HG03139 (cell line): ENCODE measurements at regions not wholly inside any gene's neighbourhood (a gene's known extent, or its start where the extent isn't known, plus 50 kb on each side); places are given as distances from the start of the nearest gene placed in this dataset.

Experiments used
- ATAC-seq: cut with Tn5 transposase; IDR thresholded peaks from one replicate; pipeline ENCODE4 v1.9.1; 2021; ENCODE audit not compliant: unreplicated experiment

GRCh38 chr12:91382081-91382543 is 199.5 kb upstream of the DCN start:
- peak; percentile 68 for ATAC-seq

DNA sequence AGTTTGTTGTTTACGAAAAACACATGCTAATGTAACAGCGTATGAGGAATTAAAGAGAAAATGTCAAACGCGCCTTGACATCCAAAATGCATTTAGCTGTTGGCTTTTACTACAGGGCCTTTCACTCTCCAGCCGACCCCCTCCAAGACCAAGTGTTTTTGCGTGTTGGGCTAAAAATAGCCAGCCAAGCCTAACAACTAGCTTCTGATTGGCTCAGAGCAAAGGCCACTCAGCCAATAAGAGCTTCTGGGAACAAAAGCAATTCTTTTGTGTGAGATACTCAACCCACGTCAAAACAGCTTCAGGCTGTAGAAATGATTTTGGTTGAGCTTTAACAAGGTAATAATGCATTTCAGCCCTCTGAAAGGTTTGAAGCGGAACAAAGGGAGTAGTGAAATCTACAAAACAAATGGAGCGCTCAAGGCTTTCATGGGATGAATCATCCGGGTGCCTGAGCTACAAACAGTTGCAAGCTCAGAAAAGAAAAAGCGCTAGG is 198.7 kb upstream of the DCN start:
- ATAC-seq, result peak; percentile 78

GRCh38 chr12:91380631-91381030 is 198.0 kb upstream of the DCN start:
- no peak for ATAC-seq

- no peak for ATAC-seq
Measured at GRCh38 chr12:91379051-91379775, 196.6 kb upstream of the DCN start.

DNA sequence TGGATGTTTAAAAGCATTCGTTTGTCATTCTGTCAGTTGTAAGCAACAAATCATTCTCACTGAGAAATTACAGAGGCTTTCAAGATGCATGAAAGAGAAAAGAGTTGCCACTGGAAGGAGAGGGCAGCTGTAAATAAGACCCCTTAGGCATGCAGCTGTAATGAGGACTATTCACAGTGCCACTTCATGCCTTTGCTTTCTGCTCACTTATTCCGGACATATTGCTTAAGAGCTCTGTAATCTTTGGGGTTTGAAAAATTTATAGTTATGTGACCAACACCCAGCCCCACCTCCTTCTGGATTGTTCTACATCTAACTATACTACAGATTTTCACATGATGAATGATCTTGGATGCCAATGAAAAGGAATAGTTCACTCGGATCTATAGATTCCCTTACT is 194.8 kb upstream of the DCN start:
- ATAC-seq, result no peak

GRCh38 chr12:91373086-91373485 is 190.5 kb upstream of the DCN start:
- no peak for ATAC-seq

GRCh38 chr12:91370086-91370868 is 187.7 kb upstream of the DCN start:
- no peak for ATAC-seq

DNA sequence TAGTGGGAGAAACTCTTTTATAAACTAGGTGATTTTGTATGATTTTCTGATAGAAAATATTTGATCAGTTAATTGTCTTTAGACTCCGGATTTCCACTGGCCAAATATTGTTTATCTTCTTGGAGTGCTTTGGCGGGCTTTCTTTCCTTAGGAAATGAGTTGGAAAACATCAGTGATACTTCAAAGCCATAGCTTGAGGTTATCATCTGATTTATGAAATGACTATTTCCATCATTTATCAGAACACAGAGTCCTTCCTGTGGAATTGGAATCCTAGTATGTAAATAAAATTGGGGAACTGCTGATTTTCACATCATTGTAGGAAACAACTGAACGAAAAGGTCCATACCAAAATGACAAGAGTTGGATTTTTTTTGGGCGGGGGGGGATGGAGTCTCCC is 186.0 kb upstream of the DCN start:
- no peak for ATAC-seq

DNA sequence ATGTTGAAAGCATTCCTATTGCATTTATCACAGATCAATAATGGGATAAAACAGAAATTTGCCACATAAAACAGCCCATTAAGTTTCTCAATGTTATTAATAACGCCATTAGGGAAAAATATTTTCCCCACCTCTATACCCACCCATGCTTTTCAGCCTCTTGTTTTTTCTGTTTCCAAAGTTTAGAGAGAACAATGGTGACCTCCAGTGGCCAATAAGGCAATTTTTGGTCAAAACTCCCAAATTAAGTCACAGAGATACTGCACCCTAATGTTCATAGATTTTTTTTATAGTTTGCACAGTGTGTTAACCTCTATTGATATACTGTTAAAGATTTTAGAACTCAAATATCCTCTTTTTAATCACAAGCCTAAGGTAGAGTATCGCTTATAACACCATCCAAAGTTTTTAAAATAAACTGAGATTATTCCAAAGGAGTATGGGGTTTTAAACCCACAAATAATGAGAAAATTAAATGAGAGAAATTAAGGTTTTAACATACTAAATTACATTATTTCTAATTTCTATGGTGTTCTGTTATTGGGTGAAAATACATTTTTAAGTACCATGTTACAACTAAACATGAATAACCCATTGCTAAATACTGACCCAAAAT is 184.7 kb upstream of the DCN start:
- no peak for ATAC-seq

DNA sequence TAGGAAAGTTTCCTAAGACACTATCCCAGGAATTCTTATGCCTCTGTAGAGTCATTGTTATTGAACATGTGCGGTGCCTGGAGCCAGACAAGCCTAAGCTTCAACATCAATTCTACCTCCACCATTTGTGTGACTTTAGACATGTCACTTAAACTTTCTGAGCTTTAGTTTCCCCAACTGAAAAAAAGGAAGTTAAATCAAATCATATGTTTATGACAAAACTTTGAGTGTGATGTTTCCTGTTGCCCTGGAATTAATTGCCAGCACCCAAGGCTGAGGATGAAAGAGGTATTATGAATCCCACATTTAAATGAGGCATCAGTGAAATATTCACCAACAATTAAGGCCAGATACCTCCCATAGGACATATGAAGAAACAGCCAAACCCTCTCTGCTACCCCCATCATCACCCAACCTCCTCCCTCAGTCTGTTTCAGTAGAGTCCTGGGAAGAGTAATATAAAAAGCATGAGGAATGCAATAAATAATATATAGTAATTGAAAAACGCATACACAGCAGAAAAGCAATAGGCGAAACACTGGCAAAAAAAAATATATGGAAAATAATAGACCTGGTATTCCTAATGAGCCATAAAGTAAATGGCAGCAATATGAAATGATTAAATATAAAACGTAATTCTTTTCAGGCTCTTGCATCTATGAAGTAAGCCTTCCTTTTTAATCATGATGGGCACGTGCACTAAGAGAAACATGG is 182.0 kb upstream of the DCN start:
- ATAC-seq, result no peak

DNA sequence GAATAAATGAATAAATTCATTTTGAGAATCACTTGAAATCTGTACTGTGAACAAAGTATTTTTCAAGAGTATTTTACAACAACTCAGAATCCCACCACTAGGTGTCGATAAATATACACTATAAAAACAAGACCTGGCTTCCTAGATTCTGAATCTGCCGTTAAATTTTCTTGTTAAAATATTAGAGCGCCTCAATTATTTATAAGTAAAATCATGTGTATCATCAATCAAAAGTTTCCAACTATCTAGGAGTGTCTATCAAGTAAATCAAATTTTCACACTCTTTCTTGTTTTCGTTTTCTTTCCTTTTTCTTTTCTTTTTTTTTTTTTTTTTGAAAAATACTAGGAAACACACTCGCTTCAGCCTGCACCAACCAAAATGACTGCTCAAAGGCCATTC is 179.2 kb upstream of the DCN start:
- no peak for ATAC-seq

- ATAC-seq, result no peak
Measured at GRCh38 chr12:91357381-91357780, 174.8 kb upstream of the DCN start.

DNA sequence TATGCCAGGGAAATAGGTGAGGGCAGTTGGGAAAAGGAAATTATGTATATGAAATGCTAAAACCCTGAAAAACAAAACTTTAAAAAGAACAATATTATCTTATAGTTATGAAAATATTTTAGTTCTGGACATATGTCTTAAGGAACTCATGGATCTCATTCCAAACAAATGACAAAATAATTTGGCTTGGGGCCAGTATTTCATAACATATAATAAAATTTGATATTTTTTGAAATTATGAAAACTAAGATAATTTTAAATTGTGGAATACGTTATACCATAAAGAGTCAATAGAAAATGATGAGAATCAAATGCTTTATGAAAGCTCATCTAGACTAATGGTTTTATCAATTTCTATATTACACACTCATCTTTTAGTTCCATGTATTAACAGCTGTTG is 173.8 kb upstream of the DCN start:
- ATAC-seq, result no peak

- ATAC-seq, result peak; percentile 97
Measured at GRCh38 chr12:91355150-91356006, 172.8 kb upstream of the DCN start.

- no peak for ATAC-seq
Measured at GRCh38 chr12:91353266-91353665, 170.6 kb upstream of the DCN start.

GRCh38 chr12:91349476-91349875 is 166.9 kb upstream of the DCN start:
- no peak for ATAC-seq

GRCh38 chr12:91347481-91348214 is 165.0 kb upstream of the DCN start:
- no peak for ATAC-seq

- no peak for ATAC-seq
Measured at GRCh38 chr12:91346827-91347226, 164.2 kb upstream of the DCN start.

DNA sequence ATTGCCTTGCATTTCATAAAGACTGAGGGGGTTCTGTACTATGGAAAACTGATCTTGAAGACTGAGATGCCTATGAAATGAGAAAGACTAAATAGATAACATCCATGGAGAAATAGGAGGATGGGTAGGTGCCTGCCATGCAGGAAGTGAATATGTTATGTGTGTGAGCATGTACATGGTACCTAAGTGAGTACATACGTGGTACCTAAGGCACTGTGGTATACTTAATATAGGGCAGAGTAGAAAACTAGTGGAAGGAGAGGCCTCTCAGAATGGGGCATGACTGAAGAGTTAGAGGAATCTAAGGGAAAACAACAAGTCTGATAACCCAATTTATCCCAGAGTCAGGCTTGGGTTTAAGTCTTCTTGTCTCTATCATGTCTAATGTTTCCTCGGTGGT is 161.8 kb upstream of the DCN start:
- no peak for ATAC-seq

- no peak for ATAC-seq
Measured at GRCh38 chr12:91343010-91343409, 160.4 kb upstream of the DCN start.
